ENCODE measurements at regions not wholly inside any gene's neighbourhood (a gene's known extent, or its start where the extent isn't known, plus 50 kb on each side); places are given as distances from the start of the nearest gene placed in this dataset.
A peak's percentile ranks its signal among the peaks of the same experiment; 100 is the strongest.

- Histone ChIP-seq H3K27me3 (no peaks in the 10 kb centered on the region), H3K4me3 (no peak overlapping the region), H3K4me1 (no peaks in the 10 kb centered on the region), H3K9me3 (no peaks in the 10 kb centered on the region), H3K36me3 (no peaks in the 10 kb centered on the region), H3K27ac (no peak overlapping the region)
- intact Hi-C loops (cut with DNase I; ENCODE audit: low total_unique reads) = no loop called here
- ATAC-seq = peak; percentile 50 to 65
- TF ChIP-seq CTCF (IDR thresholded peaks at IDR 0.05 in 4 of 5, conservative IDR thresholded peaks at IDR 0.05 in 1 of 5) (no peak), POLR2A (IDR thresholded peaks at IDR 0.05) (no peak)
- in situ Hi-C loops (cut with MboI; ENCODE audit: low sequenced_read_pairs in 4 of 4) = no loop called here
- DNase-seq = peak; percentile 18 to 56
Measured at GRCh38 chrX:22686138-22686541, 313.6 kb upstream of the DDX53 start.

GRCh38 chrX:22689290-22689689 is 310.5 kb upstream of the DDX53 start:
- Histone ChIP-seq H3K4me1 (no peaks in the 10 kb centered on the region), H3K27me3 (no peaks in the 10 kb centered on the region), H3K36me3 (no peaks in the 10 kb centered on the region), H3K27ac (no peak overlapping the region), H3K4me3 (no peak overlapping the region), H3K9me3 (no peaks in the 10 kb centered on the region)
- in situ Hi-C loops (cut with MboI; ENCODE audit: low sequenced_read_pairs in 4 of 4) (no loop called here), intact Hi-C loops (cut with DNase I; ENCODE audit: low total_unique reads) (no loop called here)
- TF ChIP-seq POLR2A (IDR thresholded peaks at IDR 0.05) (no peak), CTCF (IDR thresholded peaks at IDR 0.05 in 4 of 5, conservative IDR thresholded peaks at IDR 0.05 in 1 of 5) (no peak)
- no peak for ATAC-seq
- no peak for DNase-seq

GRCh38 chrX:22690116-22690515 is 309.6 kb upstream of the DDX53 start:
- H3K4me1 ChIP-seq = no peaks in the 10 kb centered on the region
- no peak overlapping the region for H3K4me3 ChIP-seq
- in situ Hi-C loops (cut with MboI; ENCODE audit: low sequenced_read_pairs in 4 of 4) = no loop called here
- no peaks in the 10 kb centered on the region for H3K27me3 ChIP-seq
- no peak for DNase-seq
- ATAC-seq = no peak
- no peaks in the 10 kb centered on the region for H3K36me3 ChIP-seq
- intact Hi-C loops (cut with DNase I; ENCODE audit: low total_unique reads) = no loop called here
- no peaks in the 10 kb centered on the region for H3K9me3 ChIP-seq
- H3K27ac ChIP-seq = no peak overlapping the region
- TF ChIP-seq POLR2A (IDR thresholded peaks at IDR 0.05) = no peak
- TF ChIP-seq CTCF (IDR thresholded peaks at IDR 0.05 in 4 of 5, conservative IDR thresholded peaks at IDR 0.05 in 1 of 5) = no peak

GRCh38 chrX:22691966-22692565 is 307.7 kb upstream of the DDX53 start:
- Histone ChIP-seq H3K4me3 (no peak overlapping the region), H3K27me3 (no peaks in the 10 kb centered on the region), H3K36me3 (no peaks in the 10 kb centered on the region), H3K9me3 (no peaks in the 10 kb centered on the region), H3K27ac (no peak overlapping the region), H3K4me1 (no peaks in the 10 kb centered on the region)
- DNase-seq (no peak), ATAC-seq (no peak)
- in situ Hi-C loops (cut with MboI; ENCODE audit: low sequenced_read_pairs in 4 of 4) (no loop called here), intact Hi-C loops (cut with DNase I; ENCODE audit: low total_unique reads) (no loop called here)
- TF ChIP-seq POLR2A (IDR thresholded peaks at IDR 0.05) = no peak
- no peak for TF ChIP-seq CTCF (IDR thresholded peaks at IDR 0.05 in 4 of 5, conservative IDR thresholded peaks at IDR 0.05 in 1 of 5)

- ATAC-seq (no peak), DNase-seq (no peak)
- H3K36me3 ChIP-seq = no peaks in the 10 kb centered on the region
- no peak for TF ChIP-seq POLR2A (IDR thresholded peaks at IDR 0.05)
- no peak for TF ChIP-seq CTCF (IDR thresholded peaks at IDR 0.05 in 4 of 5, conservative IDR thresholded peaks at IDR 0.05 in 1 of 5)
- H3K4me3 ChIP-seq = no peak overlapping the region
- intact Hi-C loops (cut with DNase I; ENCODE audit: low total_unique reads) = no loop called here
- H3K27ac ChIP-seq = no peak overlapping the region
- no peaks in the 10 kb centered on the region for H3K27me3 ChIP-seq
- H3K4me1 ChIP-seq = no peaks in the 10 kb centered on the region
- H3K9me3 ChIP-seq = no peaks in the 10 kb centered on the region
- in situ Hi-C loops (cut with MboI; ENCODE audit: low sequenced_read_pairs in 4 of 4) = no loop called here
Measured at GRCh38 chrX:22698151-22698550, 301.6 kb upstream of the DDX53 start.

All from gastrocnemius medialis (tissue), 4 donors.